Astrocyte (in vitro differentiated cells and primary cell): ENCODE measurements at regions not wholly inside any gene's neighbourhood (a gene's known extent, or its start where the extent isn't known, plus 50 kb on each side); places are given as distances from the start of the nearest gene placed in this dataset.
"Not testable (repeated sequence)": the region's sequence is repeated elsewhere in the genome, so short reads cannot be mapped to it uniquely, and the experiment has no call there.

ENCODE experiments used
- DNase-seq: peaks from one replicate; pipeline ENCODE4 v3.0.0-alpha.2; 2010; ENCODE audit warnings: low read depth
- FAIRE-seq: peaks from 2 replicates; lab custom pipeline; 2011; peaks lifted over from hg19 to GRCh38; lab: Jason Lieb, UNC
- H2AFZ ChIP-seq: 2 replicates; pipeline ENCODE4 v1.6.0; 2012; ENCODE audit warnings: low read depth, low read length, inconsistent platforms
- H3K27ac ChIP-seq: 2 replicates; pipeline ENCODE4 v1.5.1; 2011; ENCODE audit warnings: low read depth, low read length, inconsistent platforms
- H3K27me3 ChIP-seq: 2 replicates; pipeline ENCODE4 v1.6.0; 2011; ENCODE audit warnings: low read length, inconsistent platforms; ENCODE audit not compliant: insufficient read depth
- H3K36me3 ChIP-seq: 2 replicates; pipeline ENCODE4 v1.5.1; 2011; ENCODE audit warnings: low read length, inconsistent platforms; ENCODE audit not compliant: insufficient read depth
- H3K4me1 ChIP-seq: 2 replicates; pipeline ENCODE4 v1.5.1; 2011; ENCODE audit warnings: low read length, inconsistent platforms; ENCODE audit not compliant: insufficient read depth
- H3K4me2 ChIP-seq: 2 replicates; pipeline ENCODE4 v1.6.0; 2012; ENCODE audit warnings: low read length, inconsistent platforms
- H3K4me3 ChIP-seq: 2 replicates; pipeline ENCODE4 v1.5.1; 2011; ENCODE audit warnings: low read depth, mild to moderate bottlenecking, low read length, inconsistent platforms; ENCODE audit not compliant: insufficient read depth
- H3K79me2 ChIP-seq: 2 replicates; pipeline ENCODE4 v1.6.0; 2012; ENCODE audit warnings: mild to moderate bottlenecking, low read length, inconsistent platforms; ENCODE audit not compliant: insufficient read depth
- H3K9ac ChIP-seq: 2 replicates; pipeline ENCODE4 v1.6.0; 2012; ENCODE audit warnings: mild to moderate bottlenecking, low read length, inconsistent platforms
- H3K9me3 ChIP-seq: 2 replicates; pipeline ENCODE4 v1.5.1; 2012; ENCODE audit warnings: low read depth, mild to moderate bottlenecking, low read length, inconsistent platforms; ENCODE audit not compliant: insufficient read depth
- H4K20me1 ChIP-seq: 2 replicates; pipeline ENCODE4 v1.6.0; 2012; ENCODE audit warnings: low read length, inconsistent platforms; ENCODE audit not compliant: insufficient read depth
- H3K27ac Mint-ChIP-seq: one replicate; pipeline ENCODE4 v1.8.0; 2021; ENCODE audit warnings: mild to moderate bottlenecking, mixed read lengths; ENCODE audit not compliant: unreplicated experiment
- H3K27me3 Mint-ChIP-seq: one replicate; pipeline ENCODE4 v1.8.0; 2021; ENCODE audit warnings: low read depth, mixed read lengths; ENCODE audit not compliant: unreplicated experiment
- H3K36me3 Mint-ChIP-seq: one replicate; pipeline ENCODE4 v1.8.0; 2021; ENCODE audit warnings: low read depth, mixed read lengths; ENCODE audit not compliant: unreplicated experiment
- H3K4me1 Mint-ChIP-seq: one replicate; pipeline ENCODE4 v1.8.0; 2021; ENCODE audit warnings: low read depth, mixed read lengths; ENCODE audit not compliant: unreplicated experiment
- H3K4me3 Mint-ChIP-seq: one replicate; pipeline ENCODE4 v1.8.0; 2021; ENCODE audit warnings: mild to moderate bottlenecking, moderate library complexity, mixed read lengths; ENCODE audit not compliant: unreplicated experiment
- H3K9me3 Mint-ChIP-seq: one replicate; pipeline ENCODE4 v1.8.0; 2021; ENCODE audit warnings: mild to moderate bottlenecking, mixed read lengths; ENCODE audit not compliant: unreplicated experiment
- CTCF ChIP-seq: IDR thresholded peaks from 2 replicates; pipeline ENCODE4 v1.5.1; 2011; ENCODE audit warnings: low read depth, mild to moderate bottlenecking, inconsistent platforms, low read length, moderate library complexity; ENCODE audit not compliant: insufficient read depth
- EZH2 ChIP-seq: IDR thresholded peaks from 2 replicates; pipeline ENCODE4 v1.6.1; 2012; ENCODE audit warnings: mild to moderate bottlenecking, low read length, inconsistent platforms; ENCODE audit not compliant: insufficient read depth

- Mint-ChIP-seq H3K4me1 (no peaks in the 10 kb centered on the region), H3K9me3 (no peaks in the 10 kb centered on the region)
- no peak for FAIRE-seq
Measured at GRCh38 chr1:83123019-83123418, 875.9 kb downstream of the TTLL7 start.

GRCh38 chr1:83118472-83118871 is 880.5 kb downstream of the TTLL7 start:
- Histone ChIP-seq H3K9ac (no peak overlapping the region), H3K4me2 (no peak overlapping the region), H3K9me3 (no peaks in the 10 kb centered on the region), H2AFZ (no peak overlapping the region), H3K36me3 (no peaks in the 10 kb centered on the region), H3K4me3 (no peak overlapping the region), H4K20me1 (no peaks in the 10 kb centered on the region), H3K79me2 (no peaks in the 10 kb centered on the region), H3K27me3 (no peaks in the 10 kb centered on the region), H3K27ac (no peak overlapping the region), H3K4me1 (no peaks in the 10 kb centered on the region)
- Mint-ChIP-seq H3K9me3 (no peaks in the 10 kb centered on the region), H3K27me3 (no peaks in the 10 kb centered on the region), H3K27ac (no peak overlapping the region), H3K4me1 (no peaks in the 10 kb centered on the region), H3K36me3 (no peaks in the 10 kb centered on the region), H3K4me3 (no peak overlapping the region)
- FAIRE-seq = no peak
- no peak for DNase-seq
- TF ChIP-seq CTCF (no peak), EZH2 (no peak)

More at GRCh38 chr1:83123019-83123418, 875.9 kb downstream of the TTLL7 start:
- no peak for DNase-seq
- no peak overlapping the region for H3K27ac ChIP-seq
- H3K9ac ChIP-seq = no peak overlapping the region
- H3K4me3 ChIP-seq = no peak overlapping the region
- no peaks in the 10 kb centered on the region for H3K4me1 ChIP-seq
- H3K79me2 ChIP-seq = no peaks in the 10 kb centered on the region
- no peak overlapping the region for H2AFZ ChIP-seq
- no peaks in the 10 kb centered on the region for H3K27me3 ChIP-seq
- TF ChIP-seq EZH2 (no peak), CTCF (no peak)
- no peaks in the 10 kb centered on the region for H3K9me3 ChIP-seq
- H3K36me3 ChIP-seq = no peaks in the 10 kb centered on the region
- H4K20me1 ChIP-seq = no peaks in the 10 kb centered on the region
- no peak overlapping the region for H3K27ac Mint-ChIP-seq
- H3K36me3 Mint-ChIP-seq = no peaks in the 10 kb centered on the region
- H3K27me3 Mint-ChIP-seq = no peaks in the 10 kb centered on the region
- no peak overlapping the region for H3K4me3 Mint-ChIP-seq
- no peak overlapping the region for H3K4me2 ChIP-seq

- not testable (repeated sequence) for H3K27ac ChIP-seq, H3K4me3 Mint-ChIP-seq, H3K4me1 Mint-ChIP-seq, H3K4me2 ChIP-seq, H3K4me1 ChIP-seq, H3K9me3 ChIP-seq, H3K9me3 Mint-ChIP-seq, H3K36me3 Mint-ChIP-seq, H3K27ac Mint-ChIP-seq, H3K27me3 ChIP-seq, H3K27me3 Mint-ChIP-seq, H3K36me3 ChIP-seq, H2AFZ ChIP-seq, DNase-seq, H4K20me1 ChIP-seq, H3K9ac ChIP-seq, H3K4me3 ChIP-seq, H3K79me2 ChIP-seq, FAIRE-seq
Measured at GRCh38 chr1:83117030-83117429, 881.9 kb downstream of the TTLL7 start.
